MCF 10A (cell line): ENCODE measurements at regions not wholly inside any gene's neighbourhood (a gene's known extent, or its start where the extent isn't known, plus 50 kb on each side); places are given as distances from the start of the nearest gene placed in this dataset.

ENCODE experiments used
- BruUV-seq: library from RNA; stranded (reverse); fragments of 400-500 nt; replicated peaks from 2 replicates; lab custom pipeline; 2021; lab: Mats Ljungman, UMichigan
- CTCF ChIA-PET: fragments of 300-600 bp; sonication (Branson Sonifier 250); formaldehyde crosslinking; extraction: SDS; loops from one replicate; lab custom pipeline; 2021; ENCODE audit warnings: antibody characterized with exemption, inconsistent platforms; lab: Yijun Ruan, JAX
- POLR2A ChIA-PET: fragments of 300-600, 350-650 bp; sonication (Branson Sonifier 250); formaldehyde crosslinking; extraction: SDS; loops from one replicate; lab custom pipeline; 2020; ENCODE audit warnings: antibody characterized with exemption, inconsistent platforms; lab: Yijun Ruan, JAX
- DNase-seq: peaks from one replicate; pipeline ENCODE4 v3.0.0-alpha.2; 2018; ENCODE audit not compliant: unreplicated experiment
- H3K27ac Mint-ChIP-seq: one replicate; pipeline ENCODE4 v1.8.0; 2022; ENCODE audit warnings: mild to moderate bottlenecking, low read depth, mixed read lengths; ENCODE audit not compliant: unreplicated experiment
- H3K27me3 Mint-ChIP-seq: one replicate; pipeline ENCODE4 v1.8.0; 2022; ENCODE audit warnings: mixed read lengths; ENCODE audit not compliant: insufficient read depth, unreplicated experiment
- H3K36me3 Mint-ChIP-seq: one replicate; pipeline ENCODE4 v1.8.0; 2022; ENCODE audit warnings: mild to moderate bottlenecking, moderate library complexity, mixed read lengths; ENCODE audit not compliant: insufficient read depth, unreplicated experiment
- H3K4me1 Mint-ChIP-seq: one replicate; pipeline ENCODE4 v1.8.0; 2022; ENCODE audit warnings: mixed read lengths; ENCODE audit not compliant: insufficient read depth, unreplicated experiment
- H3K4me3 Mint-ChIP-seq: one replicate; pipeline ENCODE4 v1.8.0; 2022; ENCODE audit warnings: mild to moderate bottlenecking, moderate library complexity, mixed read lengths; ENCODE audit not compliant: unreplicated experiment
- H3K9me3 Mint-ChIP-seq: one replicate; pipeline ENCODE4 v1.8.0; 2022; ENCODE audit warnings: mixed read lengths; ENCODE audit not compliant: unreplicated experiment
- intact Hi-C: fragments of 100-400 bp; cut with micrococcal nuclease; formaldehyde crosslinking; loops from 2 replicates; pipeline ENCODE4 v1.14.1; 2022
- TF ChIP-seq, protein P1 (sequence below): fragments of 200-600 bp; IDR thresholded peaks from one replicate; pipeline ENCODE4 v1.8.0; 2022; ENCODE audit warnings: antibody characterized with exemption, mild to moderate bottlenecking; ENCODE audit not compliant: unreplicated experiment

DNA sequence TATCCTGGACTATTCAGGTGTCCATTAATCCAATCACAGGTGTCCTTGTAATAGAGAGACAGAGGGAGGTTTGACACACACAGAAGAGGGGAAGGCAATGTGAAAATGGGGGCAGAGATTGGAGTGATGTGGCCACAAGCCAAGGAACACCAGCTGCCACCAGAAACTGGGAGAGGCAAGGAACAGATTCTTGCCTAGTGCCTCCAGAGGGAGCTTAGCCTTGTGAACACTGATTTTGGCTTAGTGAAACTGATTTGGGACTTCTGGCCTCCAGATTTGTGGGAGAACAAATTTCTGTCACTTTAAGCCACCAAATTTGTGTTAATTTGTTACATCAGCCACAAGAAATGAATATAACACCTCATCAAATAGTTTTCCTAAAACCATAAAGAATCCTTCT lies 416.2 kb downstream of the ENC1 start:
- ChIA-PET POLR2A (no interaction called here), CTCF (no interaction called here)
- H3K4me3 Mint-ChIP-seq: no peak overlapping the region
- BruUV-seq: no TSS peak
- intact Hi-C loops: no loop called here
- TF ChIP-seq, protein P1, sequence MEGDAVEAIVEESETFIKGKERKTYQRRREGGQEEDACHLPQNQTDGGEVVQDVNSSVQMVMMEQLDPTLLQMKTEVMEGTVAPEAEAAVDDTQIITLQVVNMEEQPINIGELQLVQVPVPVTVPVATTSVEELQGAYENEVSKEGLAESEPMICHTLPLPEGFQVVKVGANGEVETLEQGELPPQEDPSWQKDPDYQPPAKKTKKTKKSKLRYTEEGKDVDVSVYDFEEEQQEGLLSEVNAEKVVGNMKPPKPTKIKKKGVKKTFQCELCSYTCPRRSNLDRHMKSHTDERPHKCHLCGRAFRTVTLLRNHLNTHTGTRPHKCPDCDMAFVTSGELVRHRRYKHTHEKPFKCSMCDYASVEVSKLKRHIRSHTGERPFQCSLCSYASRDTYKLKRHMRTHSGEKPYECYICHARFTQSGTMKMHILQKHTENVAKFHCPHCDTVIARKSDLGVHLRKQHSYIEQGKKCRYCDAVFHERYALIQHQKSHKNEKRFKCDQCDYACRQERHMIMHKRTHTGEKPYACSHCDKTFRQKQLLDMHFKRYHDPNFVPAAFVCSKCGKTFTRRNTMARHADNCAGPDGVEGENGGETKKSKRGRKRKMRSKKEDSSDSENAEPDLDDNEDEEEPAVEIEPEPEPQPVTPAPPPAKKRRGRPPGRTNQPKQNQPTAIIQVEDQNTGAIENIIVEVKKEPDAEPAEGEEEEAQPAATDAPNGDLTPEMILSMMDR: no peak
- H3K36me3 Mint-ChIP-seq: no peaks in the 10 kb centered on the region
- no peak for DNase-seq
- no peak overlapping the region for H3K27ac Mint-ChIP-seq
- H3K9me3 Mint-ChIP-seq: peaks cover 8% of the 10 kb centered on the region
- H3K4me1 Mint-ChIP-seq: no peaks in the 10 kb centered on the region
- H3K27me3 Mint-ChIP-seq: no peaks in the 10 kb centered on the region

GRCh38 chr5:74222806-74223205 lies 417.7 kb downstream of the ENC1 start:
- Mint-ChIP-seq H3K4me3 (no peak overlapping the region), H3K27ac (no peak overlapping the region), H3K36me3 (no peaks in the 10 kb centered on the region), H3K4me1 (no peaks in the 10 kb centered on the region), H3K27me3 (no peaks in the 10 kb centered on the region), H3K9me3 (peaks cover 8% of the 10 kb centered on the region)
- BruUV-seq: no TSS peak
- ChIA-PET CTCF (no interaction called here), POLR2A (interaction anchor here (1.1 kb wide), 1 partner anchor 11 kb away, joined by 3 read pairs; no protein-coding TSS in a partner anchor)
- TF ChIP-seq, protein P1: no peak
- DNase-seq: no peak
- intact Hi-C loops: no loop called here

DNA sequence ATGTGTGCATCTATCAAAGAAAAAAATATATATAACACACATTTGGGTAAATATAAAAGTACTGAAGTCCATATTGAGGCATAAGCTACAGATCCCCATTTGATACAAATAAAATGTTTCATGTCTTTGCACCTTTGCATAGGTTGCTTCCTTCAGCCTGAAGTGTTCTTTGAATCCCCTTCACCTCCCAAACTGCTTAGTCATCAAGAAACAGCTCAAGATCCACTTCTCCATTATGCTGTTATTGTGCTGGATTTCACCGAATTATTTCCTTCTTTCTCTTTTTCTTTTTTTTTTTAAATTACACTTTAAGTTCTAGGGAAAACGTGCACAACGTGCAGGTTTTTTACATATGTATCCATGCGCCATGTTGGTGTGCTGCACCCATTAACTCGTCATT lies 419.1 kb downstream of the ENC1 start:
- Mint-ChIP-seq H3K27ac (no peak overlapping the region), H3K36me3 (no peaks in the 10 kb centered on the region), H3K9me3 (peaks cover 8% of the 10 kb centered on the region), H3K27me3 (no peaks in the 10 kb centered on the region), H3K4me3 (no peak overlapping the region), H3K4me1 (no peaks in the 10 kb centered on the region)
- CTCF ChIA-PET: no interaction called here
- no TSS peak for BruUV-seq
- POLR2A ChIA-PET: no interaction called here
- DNase-seq: no peak
- intact Hi-C loops: no loop called here
- TF ChIP-seq, protein P1: no peak

DNA sequence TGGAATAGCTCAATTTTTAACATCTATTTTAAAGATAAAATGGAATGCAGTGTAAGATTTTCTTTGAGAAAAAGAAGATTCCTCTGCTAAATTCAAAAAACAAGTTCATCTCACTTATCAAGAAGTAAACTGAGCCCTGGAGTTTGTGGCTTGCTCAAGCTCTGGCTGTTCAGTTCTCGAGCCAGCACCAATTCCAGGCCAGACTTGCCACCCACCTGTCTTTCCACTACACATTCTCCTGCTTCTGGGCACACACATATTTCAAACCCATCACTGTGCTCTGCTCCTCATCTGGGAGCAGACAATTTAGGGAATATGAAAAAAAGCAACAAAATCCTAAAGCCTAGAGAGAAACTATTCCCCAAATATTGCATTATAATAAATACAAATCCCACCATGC lies 424.5 kb downstream of the ENC1 start:
- no peak for DNase-seq

More for the DNA sequence above, 424.5 kb downstream of the ENC1 start:
- H3K4me1 Mint-ChIP-seq: no peaks in the 10 kb centered on the region
- intact Hi-C loops: no loop called here
- ChIA-PET POLR2A (no interaction called here), CTCF (no interaction called here)
- H3K9me3 Mint-ChIP-seq: no peaks in the 10 kb centered on the region
- TF ChIP-seq, protein P1: no peak
- no peak overlapping the region for H3K27ac Mint-ChIP-seq
- no TSS peak for BruUV-seq
- H3K27me3 Mint-ChIP-seq: no peaks in the 10 kb centered on the region
- H3K36me3 Mint-ChIP-seq: no peaks in the 10 kb centered on the region
- no peak overlapping the region for H3K4me3 Mint-ChIP-seq
